Coronary artery (tissue), 2 donors: ENCODE measurements at regions not wholly inside any gene's neighbourhood (a gene's known extent, or its start where the extent isn't known, plus 50 kb on each side); places are given as distances from the start of the nearest gene placed in this dataset.

ENCODE experiments used
- DNase-seq: peaks from one replicate; pipeline ENCODE4 v3.0.0-alpha.2; 2017; ENCODE audit warnings: low spot score
- H3K27ac ChIP-seq, 2 donors: fragments of 200-600 bp; sonication (generic); one replicate each; pipeline ENCODE4 v1.5.1; 2016 to 2019
- H3K4me3 ChIP-seq: fragments of 200-600 bp; sonication (generic); 2 replicates; pipeline ENCODE4 v1.5.1; 2016; ENCODE audit warnings: mild to moderate bottlenecking, moderate library complexity
- CTCF ChIP-seq: fragments of 200-600 bp; sonication (generic); IDR thresholded peaks from one replicate; pipeline ENCODE4 v1.5.1; 2019; ENCODE audit warnings: antibody characterized with exemption

GRCh38 chr3:152609891-152610290, 225.0 kb upstream of the P2RY1 start:
- no peak overlapping the region for H3K4me3 ChIP-seq
- TF ChIP-seq CTCF = no peak
- H3K27ac ChIP-seq = no peak overlapping the region
- no peak for DNase-seq

DNA sequence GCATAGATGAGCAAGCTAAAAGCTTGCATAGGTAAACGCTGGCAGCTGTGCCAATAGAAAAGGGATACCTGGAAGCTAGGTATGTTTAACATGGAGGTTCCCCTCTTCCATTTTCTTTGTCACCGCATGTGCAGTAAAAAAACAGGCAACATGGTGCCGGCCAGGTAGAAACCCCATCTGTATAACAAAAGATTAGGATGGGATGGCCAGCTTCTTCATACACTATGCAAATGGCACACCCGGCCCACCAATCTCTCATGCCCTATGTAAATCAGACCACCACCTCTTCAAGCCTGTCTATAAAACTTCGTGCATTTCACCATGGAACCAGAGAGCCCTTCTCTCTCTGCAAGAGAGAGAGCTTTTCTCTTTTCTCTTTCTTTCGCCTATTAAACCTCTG, 224.3 kb upstream of the P2RY1 start:
- DNase-seq = no peak
- TF ChIP-seq CTCF = no peak
- no peak overlapping the region for H3K4me3 ChIP-seq
- H3K27ac ChIP-seq = no peak overlapping the region

- DNase-seq = no peak
- no peak overlapping the region for H3K4me3 ChIP-seq
- no peak overlapping the region for H3K27ac ChIP-seq
- TF ChIP-seq CTCF = no peak
Measured at GRCh38 chr3:152611905-152612304, 223.0 kb upstream of the P2RY1 start.

DNA sequence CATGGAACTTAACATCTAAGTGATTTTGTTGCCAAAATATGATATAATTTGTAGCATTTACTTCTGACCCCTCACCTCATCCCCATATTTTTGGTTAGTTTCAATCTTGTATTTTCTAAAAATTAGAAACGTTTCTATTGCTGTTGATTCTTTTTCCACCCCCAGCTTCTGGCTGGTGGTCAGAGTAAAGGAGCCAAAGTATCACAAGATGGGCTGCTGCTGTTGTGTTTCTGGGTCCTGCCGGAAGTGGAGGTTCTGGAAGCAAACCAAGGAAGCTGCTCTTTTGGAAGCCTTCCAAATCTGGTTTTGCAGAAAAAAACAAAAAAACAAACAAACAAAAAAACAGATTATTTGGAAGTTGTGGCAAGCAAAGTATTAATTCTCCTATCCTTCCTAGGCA, 221.1 kb upstream of the P2RY1 start:
- no peak overlapping the region for H3K27ac ChIP-seq
- H3K4me3 ChIP-seq = no peak overlapping the region
- TF ChIP-seq CTCF = no peak
- DNase-seq = no peak

DNA sequence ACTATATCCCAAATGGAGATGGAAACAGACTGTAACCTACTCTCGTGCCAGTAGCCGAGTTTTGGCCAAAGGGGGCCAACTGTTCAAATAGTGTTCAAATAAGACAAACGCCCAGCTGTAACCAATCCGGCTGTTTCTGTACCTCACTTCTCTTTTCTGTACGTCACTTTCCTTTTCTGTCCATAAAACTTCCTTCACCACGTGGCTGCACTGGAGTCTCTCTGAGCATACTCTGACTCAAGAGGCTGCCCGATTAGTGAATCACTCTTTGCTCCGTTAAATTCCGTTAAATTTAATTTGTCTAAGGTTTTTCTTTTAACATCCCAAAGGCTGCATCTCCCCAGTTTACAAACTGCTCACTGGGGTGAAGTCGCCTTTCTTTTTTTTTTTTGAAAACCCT, 219.2 kb upstream of the P2RY1 start:
- Histone ChIP-seq H3K27ac (no peak overlapping the region), H3K4me3 (no peak overlapping the region)
- no peak for TF ChIP-seq CTCF
- no peak for DNase-seq

GRCh38 chr3:152617609-152618008, 217.3 kb upstream of the P2RY1 start:
- Histone ChIP-seq H3K27ac (no peak overlapping the region), H3K4me3 (no peak overlapping the region)
- no peak for TF ChIP-seq CTCF
- DNase-seq = no peak

GRCh38 chr3:152618529-152618928, 216.4 kb upstream of the P2RY1 start:
- no peak for TF ChIP-seq CTCF
- Histone ChIP-seq H3K27ac (no peak overlapping the region), H3K4me3 (no peak overlapping the region)
- no peak for DNase-seq
